ENCODE measurements at regions not wholly inside any gene's neighbourhood (a gene's known extent, or its start where the extent isn't known, plus 50 kb on each side); places are given as distances from the start of the nearest gene placed in this dataset.

DNA sequence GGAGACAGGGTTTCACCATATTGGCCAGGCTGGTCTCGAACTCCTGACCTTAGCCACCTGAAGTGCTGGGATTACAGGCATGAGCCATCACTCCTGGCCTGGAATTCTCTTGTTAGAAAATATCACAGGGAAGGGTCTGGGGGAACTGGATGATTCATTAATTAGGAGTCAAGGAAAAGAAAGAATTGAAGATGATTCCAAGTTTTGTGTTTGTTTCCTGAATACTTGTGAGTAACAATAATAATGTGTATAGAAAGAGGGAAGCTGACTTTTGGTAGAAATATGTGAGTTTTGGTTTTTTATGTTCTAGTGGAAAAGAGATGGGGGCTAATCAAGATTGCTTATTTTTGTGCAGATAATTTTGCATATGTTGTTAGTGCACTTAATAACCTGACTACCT is 77.3 kb upstream of the CLNK start:
- TF ChIP-seq POLR2AphosphoS5 (IDR thresholded peaks at IDR 0.05; ENCODE audit: low read depth): no peak
- TF ChIP-seq, protein P1, sequence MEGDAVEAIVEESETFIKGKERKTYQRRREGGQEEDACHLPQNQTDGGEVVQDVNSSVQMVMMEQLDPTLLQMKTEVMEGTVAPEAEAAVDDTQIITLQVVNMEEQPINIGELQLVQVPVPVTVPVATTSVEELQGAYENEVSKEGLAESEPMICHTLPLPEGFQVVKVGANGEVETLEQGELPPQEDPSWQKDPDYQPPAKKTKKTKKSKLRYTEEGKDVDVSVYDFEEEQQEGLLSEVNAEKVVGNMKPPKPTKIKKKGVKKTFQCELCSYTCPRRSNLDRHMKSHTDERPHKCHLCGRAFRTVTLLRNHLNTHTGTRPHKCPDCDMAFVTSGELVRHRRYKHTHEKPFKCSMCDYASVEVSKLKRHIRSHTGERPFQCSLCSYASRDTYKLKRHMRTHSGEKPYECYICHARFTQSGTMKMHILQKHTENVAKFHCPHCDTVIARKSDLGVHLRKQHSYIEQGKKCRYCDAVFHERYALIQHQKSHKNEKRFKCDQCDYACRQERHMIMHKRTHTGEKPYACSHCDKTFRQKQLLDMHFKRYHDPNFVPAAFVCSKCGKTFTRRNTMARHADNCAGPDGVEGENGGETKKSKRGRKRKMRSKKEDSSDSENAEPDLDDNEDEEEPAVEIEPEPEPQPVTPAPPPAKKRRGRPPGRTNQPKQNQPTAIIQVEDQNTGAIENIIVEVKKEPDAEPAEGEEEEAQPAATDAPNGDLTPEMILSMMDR (IDR thresholded peaks at IDR 0.05; ENCODE audit: insufficient read depth, low read length): no peak
